Ureter (tissue), 1 donor: ENCODE measurements at regions not wholly inside any gene's neighbourhood (a gene's known extent, or its start where the extent isn't known, plus 50 kb on each side); places are given as distances from the start of the nearest gene placed in this dataset.

ENCODE experiments used
- DNase-seq: peaks from one replicate; pipeline ENCODE4 v3.0.0-alpha.2; 2020; ENCODE audit warnings: low spot score
- donor health status: DM: yes; HTN: yes; CAD: no.

DNA sequence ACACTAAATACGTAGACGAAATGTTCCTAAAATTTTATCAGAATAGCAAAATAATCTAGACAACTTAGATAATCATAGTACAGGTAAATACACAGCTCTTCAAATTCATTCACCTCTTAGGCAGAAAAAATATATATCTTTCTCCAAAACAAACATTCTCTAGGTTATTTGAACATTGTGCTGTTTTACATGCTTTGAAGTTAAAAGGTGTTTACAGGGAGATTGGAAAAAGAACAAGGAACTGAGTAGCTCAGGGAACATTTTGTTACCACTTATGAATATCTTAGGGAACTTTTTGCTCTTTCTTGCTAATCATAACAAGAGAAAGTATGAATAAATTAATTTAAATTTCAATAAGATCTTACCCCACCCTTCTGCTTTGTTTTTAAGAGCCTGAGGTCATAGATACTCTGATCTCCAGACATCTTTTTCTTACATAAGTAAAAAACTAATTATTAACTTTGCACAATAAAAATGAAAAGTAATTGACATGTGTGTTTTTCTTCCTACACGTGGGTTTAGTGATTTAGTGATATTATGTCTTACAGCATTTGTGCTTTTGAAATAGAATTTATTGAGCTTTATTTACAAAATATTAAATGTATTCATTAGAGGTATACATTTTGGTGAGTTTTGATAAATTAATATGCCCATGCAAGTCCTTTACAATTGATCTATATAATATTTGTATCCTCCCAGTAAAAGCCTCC is 1141.4 kb upstream of the EYS start:
- no peak for DNase-seq

DNA sequence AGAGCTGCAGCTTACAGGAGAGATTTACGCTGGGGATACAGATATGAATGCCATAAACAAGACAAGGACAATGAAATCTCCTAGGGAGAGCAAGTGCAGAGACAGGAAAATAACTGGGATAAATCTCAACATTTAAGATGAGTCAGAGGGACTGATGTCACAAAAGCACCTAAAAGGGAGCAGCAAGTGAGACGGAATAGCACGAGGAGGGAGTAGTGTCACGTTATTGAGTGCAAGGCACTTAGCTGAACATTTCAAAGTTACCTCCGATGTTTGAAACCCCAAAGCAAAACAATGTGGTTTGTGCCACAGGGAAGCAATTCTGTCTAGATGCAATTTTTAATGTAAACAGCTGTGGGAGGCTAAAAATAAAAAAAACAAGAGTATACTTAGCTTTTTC is 1131.7 kb upstream of the EYS start:
- DNase-seq: no peak

DNA sequence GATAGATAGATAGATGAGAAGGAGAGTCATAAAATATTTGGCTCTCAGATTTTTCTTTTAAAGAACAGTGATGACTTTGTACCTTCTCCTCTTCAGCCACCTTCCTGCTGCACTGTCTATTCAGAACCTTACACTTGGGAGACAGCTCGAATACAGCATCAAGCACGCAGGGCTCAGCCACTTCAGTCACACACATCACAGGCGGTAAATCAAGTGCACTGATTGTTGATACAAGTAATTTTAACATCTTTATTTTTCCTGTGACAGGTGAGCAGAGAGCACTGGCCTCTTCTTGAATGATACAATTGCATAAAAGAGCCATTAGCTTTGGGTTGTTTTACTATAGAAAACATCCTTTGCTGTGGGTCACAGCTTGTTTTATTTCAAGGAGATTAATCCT is 1118.5 kb upstream of the EYS start:
- no peak for DNase-seq

DNA sequence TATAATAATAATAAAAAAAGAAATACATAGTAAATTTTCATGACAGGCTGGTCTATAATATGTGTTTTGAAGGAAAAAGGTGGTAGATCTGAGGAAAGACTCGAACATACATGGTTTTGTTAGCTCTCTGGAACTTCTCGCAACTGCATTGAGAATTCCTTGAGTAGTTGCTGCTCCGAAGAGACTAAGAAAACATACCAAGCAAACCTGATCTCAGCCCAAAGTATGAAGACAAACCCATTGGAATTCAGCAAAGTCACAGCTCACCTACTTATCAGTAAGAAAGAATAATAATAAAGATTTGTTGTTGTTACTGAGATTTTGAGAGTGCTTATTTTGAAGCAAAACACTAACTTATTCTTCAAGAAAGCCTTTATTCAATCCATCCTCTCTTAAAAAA is 1107.1 kb upstream of the EYS start:
- no peak for DNase-seq

DNA sequence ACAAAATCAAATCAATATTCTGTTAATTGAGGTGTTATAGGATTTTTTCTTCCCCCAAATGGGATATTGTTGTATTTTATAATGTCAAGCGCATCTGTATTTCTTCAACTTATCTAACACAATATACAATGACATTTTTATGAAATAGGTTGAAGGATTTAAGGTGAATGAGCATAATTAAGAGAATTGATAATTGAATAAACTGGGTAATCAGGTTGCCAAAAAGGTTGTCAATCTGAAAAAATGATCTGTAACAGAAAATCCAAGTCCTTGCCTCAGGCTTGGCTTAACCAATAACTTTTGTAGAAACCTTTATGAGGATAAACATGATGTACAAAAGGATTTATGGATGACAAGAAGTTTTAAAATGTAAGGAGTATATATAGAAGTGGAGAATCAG is 1101.7 kb upstream of the EYS start:
- DNase-seq: no peak

DNA sequence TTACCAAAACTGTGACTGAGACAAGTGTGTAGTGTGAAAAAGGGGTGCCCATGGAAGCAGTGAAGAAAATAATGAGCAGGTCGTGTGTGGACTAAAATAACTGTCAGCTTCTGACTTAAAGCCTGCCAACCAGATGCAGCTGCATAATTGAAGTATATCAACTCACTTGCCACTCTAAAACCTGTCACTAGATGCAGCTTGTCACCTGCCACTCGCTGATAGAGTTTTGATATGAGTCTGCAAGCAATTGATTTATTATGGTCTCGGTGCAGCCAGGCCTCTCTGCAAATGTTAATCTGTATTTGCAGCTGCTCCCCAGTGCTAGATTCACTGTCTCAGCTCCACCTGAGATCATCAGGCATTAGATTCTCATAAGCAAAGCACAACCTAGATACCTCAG is 1090.0 kb upstream of the EYS start:
- DNase-seq: no peak

DNA sequence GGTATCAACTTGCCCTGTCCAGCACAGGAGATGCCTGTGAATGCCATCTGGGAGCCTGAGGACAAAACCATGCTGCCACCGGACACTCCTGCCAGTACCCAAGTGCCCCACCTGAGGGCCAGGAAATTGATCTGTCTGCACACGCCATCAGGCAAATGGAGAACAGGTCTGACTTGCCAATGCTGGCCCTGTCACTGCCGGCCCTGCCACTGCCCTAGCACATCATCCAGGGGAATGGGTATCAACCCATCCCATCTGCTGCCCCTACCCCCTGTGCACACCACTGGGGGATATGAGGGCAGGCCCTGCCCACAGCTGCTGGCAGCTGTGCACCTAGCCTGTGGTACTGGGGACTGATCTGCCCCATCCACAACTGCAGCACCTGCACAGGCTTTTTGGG is 1081.6 kb upstream of the EYS start:
- DNase-seq: no peak

DNA sequence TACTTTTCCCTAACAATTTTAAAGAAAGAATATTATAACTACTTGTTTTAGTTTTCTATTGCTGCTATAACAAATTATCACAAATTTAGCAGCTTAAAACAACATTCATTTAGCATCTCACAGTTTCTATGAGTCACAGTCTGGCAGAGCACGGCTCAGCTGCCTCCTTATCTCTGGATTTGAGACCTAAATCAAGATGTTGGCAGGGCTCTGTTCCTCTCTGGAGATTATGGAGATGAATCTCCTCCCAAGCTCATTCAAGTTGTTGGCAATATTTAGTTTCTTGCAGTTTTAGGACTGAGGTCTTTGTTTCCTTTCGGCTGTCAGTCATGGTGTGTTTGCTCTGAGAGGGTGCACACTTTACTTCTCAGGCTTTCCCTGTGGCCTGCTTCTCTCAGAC is 1065.8 kb upstream of the EYS start:
- no peak for DNase-seq

DNA sequence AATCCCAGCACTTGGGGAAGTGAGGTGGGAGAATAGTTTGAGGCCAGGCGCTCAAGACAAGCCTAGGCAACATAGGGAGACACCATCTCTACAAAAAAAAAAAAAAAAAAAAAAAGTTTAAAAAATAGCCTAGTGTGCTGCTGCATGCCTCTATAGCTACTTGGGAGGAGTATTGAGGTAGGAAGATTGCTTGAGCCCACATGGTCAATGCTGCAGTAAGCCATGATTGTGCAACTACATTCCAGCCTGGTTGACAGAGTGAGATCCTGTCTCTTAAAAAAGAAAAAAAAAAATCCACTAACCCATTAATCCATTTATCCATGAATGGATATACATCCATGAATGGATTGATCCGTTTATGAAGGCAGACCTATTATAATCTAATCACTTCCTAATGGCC is 1064.6 kb upstream of the EYS start:
- DNase-seq: no peak

DNA sequence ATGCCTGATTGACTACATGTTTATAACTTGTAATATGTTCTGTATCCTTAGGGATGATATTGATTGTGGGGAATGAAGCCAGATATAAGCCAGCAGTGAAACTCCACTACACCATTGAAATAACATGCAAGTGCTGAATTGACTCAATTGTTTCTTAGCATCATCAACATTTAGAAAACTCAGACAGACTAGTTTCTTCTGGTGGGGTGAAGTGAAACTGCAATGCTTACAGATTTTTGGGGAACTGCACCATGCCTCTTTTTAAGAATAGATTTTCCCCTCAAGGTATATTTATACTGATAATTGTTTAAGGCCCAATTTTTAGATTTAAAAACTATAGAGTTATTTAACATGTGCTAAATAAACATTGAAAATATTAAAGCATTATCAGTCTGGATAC is 1044.6 kb upstream of the EYS start:
- DNase-seq: no peak

DNA sequence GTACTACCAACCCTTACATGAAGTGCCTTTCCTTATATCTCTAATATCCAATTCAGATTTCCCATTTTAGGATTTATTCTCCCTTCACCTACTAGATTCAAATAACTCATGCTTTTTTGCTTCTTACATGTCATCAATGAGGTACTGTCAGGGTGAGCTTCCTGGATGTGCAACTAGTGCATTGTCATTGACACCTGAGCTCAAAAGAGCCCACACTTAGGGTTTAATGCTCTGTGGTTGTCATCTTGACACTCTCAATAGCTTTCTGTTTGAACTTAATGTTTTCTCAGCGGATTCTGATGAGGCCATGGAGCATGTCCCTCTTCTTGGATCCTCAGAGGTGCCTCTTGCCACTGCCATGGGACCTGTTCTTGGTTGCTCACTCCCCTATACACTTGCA is 1033.3 kb upstream of the EYS start:
- no peak for DNase-seq

DNA sequence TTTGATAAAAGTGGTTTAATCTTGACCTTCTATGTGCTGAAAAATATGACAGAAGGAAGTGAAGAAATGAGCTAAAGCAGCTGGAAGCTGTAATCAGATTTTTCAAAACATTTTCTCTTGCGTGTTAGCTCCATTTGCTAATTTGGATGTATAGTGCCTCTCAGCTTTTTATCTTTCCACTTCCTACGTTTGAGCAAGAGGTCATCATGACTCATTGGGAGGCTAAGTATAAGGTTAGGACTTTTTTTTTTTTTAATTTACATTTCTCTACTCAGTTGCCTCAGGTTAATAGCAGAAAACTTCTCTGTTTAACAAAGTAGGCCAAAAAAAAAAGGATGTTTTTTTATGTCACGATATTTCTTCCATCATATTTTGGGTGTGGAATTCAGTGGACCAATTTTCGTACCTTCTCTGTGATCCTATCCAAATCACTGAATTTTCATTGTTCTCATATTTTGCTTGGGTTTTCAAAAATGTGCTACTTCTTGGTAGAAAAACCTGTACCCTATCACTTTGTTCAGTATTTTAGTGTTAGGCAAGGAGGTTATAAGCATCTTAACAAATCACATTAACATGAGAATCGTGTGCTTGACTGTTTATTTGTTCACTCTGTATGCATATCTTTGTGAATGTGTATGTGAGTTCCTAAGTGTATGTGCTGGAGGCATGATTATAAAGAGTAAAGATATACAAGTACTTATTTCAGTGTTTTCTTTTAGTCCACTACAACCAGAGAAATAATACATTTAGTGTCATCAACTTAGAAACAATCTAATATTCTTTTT is 1028.3 kb upstream of the EYS start:
- DNase-seq: no peak

DNA sequence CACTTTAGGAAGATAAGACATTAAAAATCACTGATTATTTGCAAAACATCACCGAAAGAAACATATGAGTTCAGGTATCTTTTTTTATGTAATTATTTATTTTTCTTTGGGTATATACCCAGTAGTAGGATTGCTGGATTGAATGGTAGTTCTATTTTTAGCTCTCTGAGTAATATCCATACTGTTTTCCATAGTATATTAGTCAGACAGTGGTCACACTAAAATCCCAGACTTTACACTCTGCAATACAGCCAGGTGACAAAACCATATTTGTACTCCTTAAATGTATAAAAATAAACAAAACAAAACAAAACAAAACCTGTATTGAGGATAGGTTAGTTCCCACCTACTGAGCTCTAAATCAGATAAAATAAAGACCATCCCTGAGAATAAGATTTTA is 1024.3 kb upstream of the EYS start:
- DNase-seq: no peak

DNA sequence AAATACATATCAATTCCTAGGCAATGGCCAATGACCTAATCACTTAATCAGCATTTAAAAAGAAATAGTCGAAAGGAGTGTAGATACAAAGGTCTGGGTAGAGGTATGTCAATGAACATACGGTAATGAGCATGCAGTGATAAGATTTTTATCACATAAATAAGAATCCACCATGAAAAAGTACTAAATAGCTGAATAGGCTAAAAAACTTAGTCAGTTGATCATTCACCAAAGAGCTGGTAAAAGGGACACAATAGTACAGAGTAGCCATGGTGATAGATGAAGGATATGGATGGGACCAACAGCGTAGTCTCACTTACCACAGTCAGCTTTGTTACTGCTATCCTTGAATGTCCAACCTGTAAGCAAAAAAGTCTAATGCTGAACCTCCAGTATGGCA is 1018.6 kb upstream of the EYS start:
- DNase-seq: no peak

DNA sequence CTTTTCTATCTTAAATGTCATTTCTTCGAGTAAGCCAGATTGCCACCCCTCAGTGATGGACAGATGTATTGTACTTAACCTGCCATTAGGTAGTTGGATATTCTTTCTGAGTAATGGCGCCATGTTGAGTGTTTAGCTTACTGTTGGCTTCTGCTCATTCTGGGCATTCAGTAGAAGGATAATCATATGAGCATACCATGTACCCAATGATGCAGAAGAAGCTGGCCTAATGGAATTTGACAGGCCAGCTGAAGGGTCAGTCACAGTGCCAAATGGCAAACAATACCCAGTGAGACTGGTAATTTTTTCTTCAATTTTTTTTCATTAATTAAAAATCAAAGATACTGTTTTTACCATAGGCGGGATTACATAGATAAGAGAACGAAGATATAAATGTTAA is 1010.8 kb upstream of the EYS start:
- no peak for DNase-seq

DNA sequence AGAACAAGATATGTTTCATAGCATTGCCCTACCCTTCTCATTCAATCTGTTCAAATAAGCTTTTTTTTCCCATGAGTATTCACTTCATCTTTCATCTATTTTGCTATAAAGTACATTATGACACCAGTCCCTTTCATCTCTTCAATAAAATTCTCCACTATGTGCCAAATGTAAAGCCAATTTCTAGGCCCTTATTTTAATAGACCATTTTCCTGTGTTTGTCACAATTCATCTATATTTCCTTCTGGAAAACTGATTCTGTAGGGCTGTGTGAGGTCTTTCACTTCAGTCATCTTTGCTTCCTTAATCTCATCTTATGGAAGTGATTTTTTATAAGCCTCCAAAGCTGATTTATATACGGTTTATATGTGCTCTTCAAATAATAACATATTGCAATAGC is 992.4 kb upstream of the EYS start:
- no peak for DNase-seq

DNA sequence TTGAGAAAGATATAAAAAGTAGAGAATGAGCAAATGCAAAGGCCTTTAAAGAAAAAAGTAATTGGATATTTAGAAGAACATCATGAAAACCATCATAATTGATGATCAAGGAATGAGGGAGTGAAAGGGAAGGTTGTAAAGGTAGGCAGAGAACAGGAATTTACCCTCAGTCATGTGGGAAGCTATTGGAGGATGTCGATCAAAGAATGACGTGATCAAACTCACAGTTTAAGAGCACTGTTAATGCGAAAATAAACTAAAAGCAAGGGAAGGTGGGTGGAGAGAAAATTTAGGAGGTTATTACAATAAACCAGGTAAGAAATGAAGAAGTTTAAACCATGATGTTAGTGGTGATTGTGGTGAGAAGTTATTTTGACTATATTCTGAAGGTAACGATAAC is 982.6 kb upstream of the EYS start:
- no peak for DNase-seq

DNA sequence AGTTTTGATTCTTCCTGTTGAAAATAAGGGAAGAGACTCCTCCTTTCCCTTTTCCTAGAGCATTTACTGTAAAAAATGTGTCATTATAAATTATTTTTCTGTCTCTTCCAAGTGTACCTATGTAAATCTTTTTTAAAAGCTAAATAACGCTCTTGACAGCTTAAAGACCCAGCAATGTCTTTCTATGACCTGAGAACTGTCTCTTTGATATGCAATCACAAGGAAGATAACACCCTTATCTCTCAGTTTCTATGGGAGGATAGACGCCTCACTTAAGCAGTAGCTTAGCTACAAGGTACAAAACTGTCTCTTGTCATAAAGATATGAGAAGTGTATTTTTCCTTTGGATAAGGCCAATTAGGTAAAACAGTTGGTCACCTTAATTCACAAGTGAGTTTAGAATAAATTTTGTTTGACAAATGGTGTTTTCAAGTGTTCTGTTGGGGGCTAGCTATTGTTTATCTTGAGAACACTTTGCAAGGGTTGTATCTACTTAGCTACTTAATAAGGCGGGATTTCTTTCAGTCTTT is 980.6 kb upstream of the EYS start:
- no peak for DNase-seq

DNA sequence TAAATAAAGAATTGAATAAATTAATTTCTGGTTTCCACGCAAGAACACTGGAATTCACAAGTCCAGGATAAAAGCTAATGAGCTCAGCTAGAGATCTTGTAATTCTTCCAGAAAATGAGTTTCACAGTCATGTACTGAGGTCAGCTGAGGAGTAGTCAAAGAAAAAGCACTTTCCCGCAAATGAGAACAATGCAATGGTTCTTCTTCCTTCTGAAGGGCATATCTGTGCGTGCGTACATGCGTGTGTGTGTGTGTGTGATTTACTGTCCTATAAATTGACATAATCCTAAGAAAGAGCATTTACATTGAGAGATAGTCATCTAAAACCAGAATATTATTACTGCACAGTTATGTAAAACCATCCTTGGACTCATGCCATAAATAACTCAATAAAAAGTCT is 968.9 kb upstream of the EYS start:
- no peak for DNase-seq

DNA sequence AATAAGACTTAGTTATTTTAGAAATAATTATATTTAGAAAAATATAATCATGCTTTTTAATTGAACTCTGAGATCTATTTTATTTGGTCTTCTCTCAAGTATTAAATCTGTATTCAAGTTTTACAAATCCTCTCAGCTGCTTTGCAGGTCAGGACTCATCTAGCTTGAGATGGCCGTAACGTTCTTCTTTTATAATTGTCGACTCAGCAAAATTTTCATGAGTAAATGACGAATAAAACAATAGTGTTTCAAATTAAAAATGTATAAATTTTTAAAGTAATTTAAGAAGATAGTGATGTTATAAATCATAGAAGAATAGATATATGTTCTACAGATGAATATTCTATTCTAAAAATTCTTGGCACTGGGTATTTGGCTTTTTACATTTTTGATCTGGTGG is 957.1 kb upstream of the EYS start:
- no peak for DNase-seq

DNA sequence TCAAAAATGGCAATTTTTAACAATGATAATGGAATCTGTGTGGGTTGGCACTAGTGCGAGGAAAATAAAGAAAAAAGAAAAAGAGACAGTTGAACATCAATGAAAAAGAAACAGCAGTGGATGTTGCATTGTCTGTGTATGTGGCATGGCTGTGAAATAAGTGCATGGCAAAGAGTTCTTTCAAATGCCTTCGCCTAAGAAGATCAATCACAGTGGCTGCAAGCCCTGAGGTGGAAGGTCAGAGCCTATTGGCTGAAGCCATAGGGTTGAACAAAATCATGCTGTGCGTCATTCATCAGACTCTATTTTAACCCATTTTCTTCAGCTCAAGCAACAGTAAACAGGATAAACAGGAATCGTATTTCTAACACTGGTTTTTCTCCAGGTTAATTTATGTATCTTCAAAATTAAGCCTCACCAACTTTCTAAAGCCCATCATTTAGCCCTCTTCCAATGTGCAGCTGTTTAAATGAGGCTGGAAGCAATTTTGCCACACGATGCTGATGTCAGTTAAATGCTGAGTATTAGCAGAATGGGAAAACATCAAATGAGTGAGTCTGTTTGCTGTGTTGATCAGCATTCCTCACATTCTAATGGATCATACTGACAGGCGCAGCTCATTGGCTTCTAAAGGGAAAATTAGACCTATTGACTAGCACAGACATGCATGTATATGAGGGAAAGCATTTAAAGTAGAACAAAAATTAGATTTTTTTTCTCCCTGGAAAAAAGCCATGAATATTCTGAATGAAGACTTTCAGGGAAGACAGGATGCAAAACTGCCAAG is 955.9 kb upstream of the EYS start:
- DNase-seq: no peak

DNA sequence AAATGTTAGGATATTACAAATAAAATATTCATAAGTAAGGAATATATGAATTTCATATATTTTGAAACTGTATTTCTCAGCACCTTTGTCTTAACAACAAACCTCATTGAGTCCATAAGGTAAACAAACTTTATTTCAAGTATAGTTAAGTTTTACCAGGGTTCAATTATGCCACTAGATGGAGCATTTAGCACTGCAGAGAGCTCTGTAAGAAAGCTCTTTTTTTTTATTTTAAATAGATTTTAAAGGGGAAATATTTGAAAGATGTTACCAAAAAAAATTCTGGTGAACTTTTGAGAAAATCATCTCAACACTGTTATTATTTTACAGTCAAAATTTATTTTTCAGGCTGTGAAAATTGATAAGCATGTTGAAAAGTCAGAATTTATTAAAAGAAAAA is 955.2 kb upstream of the EYS start:
- no peak for DNase-seq

DNA sequence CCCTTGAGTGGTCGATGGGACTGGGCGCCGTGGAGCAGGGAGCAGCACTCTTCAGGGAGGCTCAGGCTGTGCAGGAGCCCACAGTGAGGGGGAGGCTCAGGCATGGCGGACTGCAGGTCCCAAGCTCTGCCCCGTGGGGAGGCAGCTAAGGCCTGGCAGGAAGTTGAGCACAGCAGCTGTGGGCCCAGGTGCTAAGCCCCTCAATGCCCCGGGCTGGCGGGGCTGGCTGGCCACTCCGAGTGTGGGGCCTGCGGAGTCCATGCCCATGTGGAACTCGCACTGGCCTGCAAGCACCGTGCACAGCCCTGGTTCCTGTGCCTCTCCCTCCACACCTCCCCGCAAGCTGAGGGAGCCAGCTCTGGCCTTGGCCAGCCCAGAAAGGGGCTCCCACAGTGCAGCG is 948.4 kb upstream of the EYS start:
- DNase-seq: no peak
